Transverse colon (tissue), 4 donors: ENCODE measurements at regions not wholly inside any gene's neighbourhood (a gene's known extent, or its start where the extent isn't known, plus 50 kb on each side); places are given as distances from the start of the nearest gene placed in this dataset.

ENCODE experiments used
- DNase-seq: peaks from one replicate; pipeline ENCODE4 v3.0.0-alpha.2; 2019
- H3K27ac ChIP-seq, 4 donors: fragments of 200-600 bp; sonication (generic); 2 replicates each; pipeline ENCODE4 v1.5.1; 2016 to 2018; ENCODE audit warnings: inconsistent platforms in 4 of 4
- H3K27me3 ChIP-seq: fragments of 200-600 bp; sonication (generic); 2 replicates; pipeline ENCODE4 v1.5.1; 2017; ENCODE audit warnings: inconsistent platforms
- H3K36me3 ChIP-seq, 4 donors: fragments of 200-600 bp; sonication (generic); 2 replicates each; pipeline ENCODE4 v1.5.1; 2017 to 2019; ENCODE audit warnings: inconsistent platforms in 4 of 4
- H3K4me1 ChIP-seq, 4 donors: fragments of 200-600 bp; sonication (generic); 2 replicates each; pipeline ENCODE4 v1.5.1; 2017 to 2020; ENCODE audit warnings: inconsistent platforms in 4 of 4
- H3K4me3 ChIP-seq, 4 donors: fragments of 200-600 bp; sonication (generic); 1 replicate in 1 of 4; 2 replicates in 3 of 4; pipeline versions ENCODE4 v1.5.1 to v1.6.1; 2017 to 2019; ENCODE audit warnings: inconsistent platforms in 4 of 4
- H3K9me3 ChIP-seq, 2 donors: fragments of 200-600 bp; sonication (generic); 2 replicates each; pipeline ENCODE4 v1.5.1; 2017 to 2019; ENCODE audit warnings: inconsistent platforms in 2 of 2
- EP300 ChIP-seq: sonication (generic); formaldehyde crosslinking; IDR thresholded peaks from one replicate; pipeline ENCODE4 v1.6.1; 2017; ENCODE audit warnings: antibody characterized with exemption, low read depth
- POLR2A ChIP-seq: fragments of 450-650 bp; IDR thresholded peaks from one replicate; pipeline ENCODE4 v1.6.1; 2016; ENCODE audit warnings: antibody characterized with exemption, mild to moderate bottlenecking, moderate library complexity
- POLR2AphosphoS5 ChIP-seq, 3 donors: sonication (generic); formaldehyde crosslinking; IDR thresholded peaks; one replicate each; pipeline ENCODE4 v1.6.1; 2016; ENCODE audit warnings: antibody characterized with exemption in 3 of 3
- WGBS, 2 donors: methylation state at CpG; one replicate each; pipeline ENCODE4 v1.1.5; 2018; ENCODE audit warnings: low coverage in 1 of 2; 5-methylcytosine and 5-hydroxymethylcytosine counted together
- in situ Hi-C, 4 donors: fragments of 200-750 bp; cut with MboI; loops; one replicate each; pipeline versions ENCODE4 v1.15.0 to v1.15.1; 2017; ENCODE audit warnings: low sequenced_read_pairs in 3 of 4, low pct_ligation_motif_present in 1 of 4, low pct_unique_long_range_greater_than_20kb in 1 of 4
- intact Hi-C: fragments of 100-400 bp; cut with DNase I; formaldehyde crosslinking; loops from one replicate; pipeline ENCODE4 v1.15.1; 2023; ENCODE audit warnings: low total_unique reads
- TF ChIP-seq, protein P1 (sequence below), 5 experiments: fragments of 200-600 bp in 3 of 5; fragments of 450-650 bp in 2 of 5; sonication (generic) in 3 of 5; IDR thresholded peaks; 1 replicate in 2 of 5; 2 replicates in 3 of 5; pipeline ENCODE4 v1.5.1; 2016 to 2017; ENCODE audit warnings: antibody characterized with exemption in 5 of 5, inconsistent platforms in 3 of 5, mild to moderate bottlenecking in 2 of 5, moderate library complexity in 1 of 5

DNA sequence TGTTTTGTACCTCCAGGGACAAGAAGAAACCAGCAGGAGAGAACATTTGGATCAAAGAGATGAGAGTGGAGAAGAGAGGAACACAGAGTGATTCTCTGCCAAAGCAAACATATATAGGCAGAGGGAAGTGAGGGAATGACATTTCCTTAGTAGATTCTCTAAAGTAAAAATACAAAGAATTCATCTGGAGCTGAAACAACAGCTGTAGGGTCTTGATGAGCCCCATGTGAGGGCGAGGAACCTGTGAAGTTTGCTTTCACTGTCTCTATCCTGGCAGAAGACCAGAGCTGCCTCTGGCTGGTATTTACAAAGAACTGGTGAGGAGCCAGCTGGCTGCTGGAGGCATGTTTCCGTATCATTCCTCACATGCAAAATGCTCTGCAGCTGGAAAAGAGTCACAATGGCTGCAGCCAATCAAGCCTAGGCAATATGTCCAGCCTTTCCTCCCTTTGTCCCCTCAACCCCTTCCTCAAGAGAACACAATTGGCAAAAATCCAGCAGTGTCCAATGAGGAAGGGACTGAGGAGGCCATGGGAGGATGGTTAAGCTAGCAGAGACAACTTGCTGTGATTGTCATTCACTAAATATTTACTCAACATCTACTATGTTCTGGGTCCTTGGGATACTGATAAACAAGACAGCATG lies 122.5 kb downstream of the PHLDA1 start:
- Histone ChIP-seq H3K4me3 (no peak overlapping the region), H3K9me3 (no peaks in the 10 kb centered on the region), H3K4me1 (peaks cover 0 to 10% (median 2%) of the 10 kb centered on the region in 4 donors), H3K36me3 (no peaks in the 10 kb centered on the region), H3K27ac (peak overlapping the region in 3 of 4 donors; percentile 0 to 32 (median 18)), H3K27me3 (no peaks in the 10 kb centered on the region)
- DNase-seq: peak; percentile 37
- intact Hi-C loops: no loop called here
- in situ Hi-C loops: no loop called here
- TF ChIP-seq, protein P1, sequence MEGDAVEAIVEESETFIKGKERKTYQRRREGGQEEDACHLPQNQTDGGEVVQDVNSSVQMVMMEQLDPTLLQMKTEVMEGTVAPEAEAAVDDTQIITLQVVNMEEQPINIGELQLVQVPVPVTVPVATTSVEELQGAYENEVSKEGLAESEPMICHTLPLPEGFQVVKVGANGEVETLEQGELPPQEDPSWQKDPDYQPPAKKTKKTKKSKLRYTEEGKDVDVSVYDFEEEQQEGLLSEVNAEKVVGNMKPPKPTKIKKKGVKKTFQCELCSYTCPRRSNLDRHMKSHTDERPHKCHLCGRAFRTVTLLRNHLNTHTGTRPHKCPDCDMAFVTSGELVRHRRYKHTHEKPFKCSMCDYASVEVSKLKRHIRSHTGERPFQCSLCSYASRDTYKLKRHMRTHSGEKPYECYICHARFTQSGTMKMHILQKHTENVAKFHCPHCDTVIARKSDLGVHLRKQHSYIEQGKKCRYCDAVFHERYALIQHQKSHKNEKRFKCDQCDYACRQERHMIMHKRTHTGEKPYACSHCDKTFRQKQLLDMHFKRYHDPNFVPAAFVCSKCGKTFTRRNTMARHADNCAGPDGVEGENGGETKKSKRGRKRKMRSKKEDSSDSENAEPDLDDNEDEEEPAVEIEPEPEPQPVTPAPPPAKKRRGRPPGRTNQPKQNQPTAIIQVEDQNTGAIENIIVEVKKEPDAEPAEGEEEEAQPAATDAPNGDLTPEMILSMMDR (IDR thresholded peaks at IDR 0.05): no peak
- TF ChIP-seq POLR2AphosphoS5 (IDR thresholded peaks at IDR 0.05): peak in 1 of 3 donors; percentile 21
- 14 to 18% methylated on average over 1 to 2 of the region's 2 CpGs for WGBS, 2 donors

GRCh38 chr12:75905922-75906321 lies 125.7 kb downstream of the PHLDA1 start:
- no peaks in the 10 kb centered on the region for H3K36me3 ChIP-seq
- intact Hi-C loops: loop anchor here (1.0 kb wide), 1 partner anchor 40 kb away; no protein-coding TSS in a partner anchor
- DNase-seq: no peak
- H3K9me3 ChIP-seq: no peaks in the 10 kb centered on the region
- H3K4me1 ChIP-seq: peaks cover 0 to 10% (median 2%) of the 10 kb centered on the region in 4 donors
- in situ Hi-C loops: no loop called here
- 93 to 100% methylated on average over 1 to 2 of the region's 2 CpGs for WGBS, 2 donors
- no peak for TF ChIP-seq POLR2A
- TF ChIP-seq POLR2AphosphoS5 (IDR thresholded peaks at IDR 0.05): no peak
- TF ChIP-seq, protein P1 (IDR thresholded peaks at IDR 0.05): no peak
- TF ChIP-seq EP300: no peak
- H3K27me3 ChIP-seq: no peaks in the 10 kb centered on the region
- no peak overlapping the region for H3K4me3 ChIP-seq
- no peak overlapping the region for H3K27ac ChIP-seq

DNA sequence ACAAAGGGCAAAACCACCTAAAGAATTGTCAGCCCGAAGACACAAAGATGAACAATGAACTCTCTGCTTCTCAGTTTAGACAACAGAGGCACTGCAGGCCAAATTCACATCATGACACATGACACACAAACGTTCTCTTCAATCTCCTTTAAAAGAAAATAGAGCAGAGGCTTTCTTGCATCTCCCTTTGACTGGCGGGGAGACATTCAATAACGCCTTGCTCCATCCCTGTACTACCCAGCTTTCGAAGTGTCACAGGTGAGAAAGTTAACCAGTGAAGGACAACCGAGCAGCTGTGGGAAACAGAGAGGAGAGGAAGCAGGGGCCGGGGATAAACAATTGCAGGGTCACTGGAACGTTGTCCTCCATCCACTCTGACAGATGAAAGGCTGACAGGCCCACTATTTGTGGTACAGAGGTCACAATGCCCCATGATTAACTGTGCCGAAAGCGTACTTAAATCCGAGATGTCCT lies 130.8 kb downstream of the PHLDA1 start:
- no peak for TF ChIP-seq POLR2A
- TF ChIP-seq, protein P1 (IDR thresholded peaks at IDR 0.05): no peak
- TF ChIP-seq EP300: no peak
- TF ChIP-seq POLR2AphosphoS5 (IDR thresholded peaks at IDR 0.05): no peak
- Histone ChIP-seq H3K27ac (no peak overlapping the region), H3K4me1 (no peaks in the 10 kb centered on the region), H3K27me3 (no peaks in the 10 kb centered on the region), H3K36me3 (no peaks in the 10 kb centered on the region), H3K9me3 (no peaks in the 10 kb centered on the region), H3K4me3 (no peak overlapping the region)
- in situ Hi-C loops (no loop called here), intact Hi-C loops (no loop called here)
- no peak for DNase-seq
- WGBS, 2 donors: 82 to 100% methylated on average over 4 to 11 of the region's 11 CpGs

- TF ChIP-seq EP300 (no peak), POLR2A (no peak), POLR2AphosphoS5 (IDR thresholded peaks at IDR 0.05) (no peak)
- TF ChIP-seq, protein P1 (IDR thresholded peaks at IDR 0.05): no peak
- no peaks in the 10 kb centered on the region for H3K9me3 ChIP-seq
- intact Hi-C loops (no loop called here), in situ Hi-C loops (no loop called here)
- no peak for DNase-seq
- H3K27me3 ChIP-seq: no peaks in the 10 kb centered on the region
- no peak overlapping the region for H3K27ac ChIP-seq
- WGBS, 2 donors: 74 to 90% methylated on average over 5 of the region's 5 CpGs
- H3K4me1 ChIP-seq: no peaks in the 10 kb centered on the region
- H3K4me3 ChIP-seq: no peak overlapping the region
- H3K36me3 ChIP-seq: no peaks in the 10 kb centered on the region
These were observed 131.3 kb downstream of the PHLDA1 start for GRCh38 chr12:75900226-75900625.
